HG02610 (cell line): ENCODE measurements at regions not wholly inside any gene's neighbourhood (a gene's known extent, or its start where the extent isn't known, plus 50 kb on each side); places are given as distances from the start of the nearest gene placed in this dataset.

ENCODE experiments used
- ATAC-seq: cut with Tn5 transposase; IDR thresholded peaks from one replicate; pipeline ENCODE4 v1.9.1; 2021; ENCODE audit warnings: mild to moderate bottlenecking, moderate library complexity; ENCODE audit not compliant: unreplicated experiment

GRCh38 chr9:126151031-126151685, 175.5 kb upstream of the MVB12B start:
- ATAC-seq, result no peak

DNA sequence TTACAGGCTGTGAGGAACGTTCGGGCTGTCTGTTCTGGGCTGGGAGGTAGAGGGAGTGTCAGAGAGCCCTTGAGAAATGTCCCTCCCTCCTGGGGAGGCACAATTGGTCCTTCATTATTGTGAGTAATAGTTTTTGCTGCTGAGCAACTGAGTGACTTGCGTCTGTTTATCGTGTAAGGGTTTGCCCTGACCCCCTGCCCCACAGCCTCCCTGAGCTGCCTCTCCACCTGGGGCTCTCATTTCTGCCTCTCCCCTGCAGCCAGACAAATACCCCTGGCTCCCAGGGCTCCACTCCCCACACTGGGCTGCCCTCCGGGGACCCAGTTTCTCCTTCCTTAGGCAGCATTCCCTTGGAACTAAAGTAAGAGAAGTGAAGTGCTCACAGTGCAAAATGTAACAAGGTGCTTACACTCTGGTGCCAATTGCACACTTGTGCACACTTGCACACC, 174.9 kb upstream of the MVB12B start:
- ATAC-seq, result no peak

DNA sequence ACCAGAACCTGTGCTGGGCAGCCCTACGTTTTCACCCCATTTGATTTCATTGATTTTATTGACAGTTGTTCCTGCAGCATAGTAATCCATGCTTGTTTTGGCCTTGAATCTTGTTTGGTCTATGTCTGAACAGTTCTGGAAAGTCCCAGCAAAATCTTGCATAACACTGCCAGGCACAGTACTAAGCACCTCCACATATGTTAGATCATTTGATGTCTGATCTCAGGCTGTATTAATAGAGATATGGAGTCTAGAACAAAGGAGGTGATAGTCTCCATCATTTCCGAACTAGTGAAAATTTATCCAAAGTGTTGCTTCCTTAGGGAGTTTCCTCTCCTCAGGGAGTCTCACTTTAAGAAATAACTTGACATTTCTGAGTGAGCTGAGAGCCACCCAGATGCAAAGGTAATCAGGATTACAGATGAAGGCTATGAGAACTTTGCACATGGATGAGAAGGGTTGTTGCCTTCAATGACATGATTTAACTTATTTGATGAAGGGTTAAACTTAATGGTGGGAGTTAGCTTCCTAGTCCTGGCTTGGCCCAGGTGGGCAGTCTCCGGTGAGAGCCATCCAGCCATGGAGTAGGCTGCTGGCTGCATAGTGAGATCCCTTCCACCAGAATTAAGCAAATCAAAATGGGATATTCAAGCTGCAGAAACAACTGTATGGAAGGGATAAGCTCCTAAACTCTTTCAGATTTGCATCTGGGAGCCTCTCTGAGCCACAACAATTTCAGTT, 173.8 kb upstream of the MVB12B start:
- no peak for ATAC-seq

DNA sequence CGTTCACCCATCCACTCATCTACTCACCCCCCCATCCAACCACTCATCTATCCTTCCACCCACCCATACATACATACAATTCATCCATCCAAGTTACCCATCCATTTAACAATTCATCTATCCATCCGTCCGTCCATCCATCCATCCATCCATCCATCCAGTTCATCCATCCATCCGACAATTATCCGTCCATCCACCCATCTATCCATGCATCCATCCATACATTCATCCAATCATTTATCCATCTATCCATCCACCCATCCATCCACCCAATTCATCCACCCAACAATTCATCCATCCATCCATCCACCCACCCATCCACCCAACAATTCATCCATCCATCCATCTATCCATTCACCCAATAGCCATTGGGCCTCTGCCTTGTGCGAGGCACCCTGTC, 173.2 kb upstream of the MVB12B start:
- ATAC-seq, result no peak

DNA sequence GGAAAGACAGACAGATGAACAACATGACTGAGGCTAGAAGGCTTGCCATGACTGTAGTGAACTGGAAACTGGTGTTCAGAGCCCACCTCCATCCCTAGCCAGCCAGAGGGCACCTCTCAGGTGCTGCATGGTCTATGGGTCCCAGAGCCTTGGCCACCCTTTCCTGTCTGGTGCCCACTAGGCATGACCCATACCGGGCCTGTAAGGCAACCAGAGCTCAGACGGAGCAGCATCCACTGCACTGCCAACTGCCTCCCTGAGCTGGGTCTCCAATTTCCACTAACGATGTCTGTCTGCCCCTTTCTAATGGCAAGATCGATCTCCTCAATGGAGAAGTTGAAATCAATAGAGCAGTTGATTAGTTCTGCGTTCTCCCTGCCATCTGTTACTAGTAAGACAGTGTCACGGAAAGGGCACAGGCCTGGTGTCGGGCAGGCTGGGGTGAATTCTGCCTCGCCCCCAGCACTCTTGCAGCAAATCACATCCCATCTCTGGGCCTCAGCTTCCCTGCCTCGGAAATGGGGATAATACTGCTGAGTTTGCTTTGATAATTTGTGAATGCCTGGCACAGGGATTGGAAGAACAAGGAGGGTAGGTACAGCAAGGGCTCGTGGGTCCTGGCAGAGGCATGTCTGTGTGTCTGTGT, 172.3 kb upstream of the MVB12B start:
- ATAC-seq, result no peak

DNA sequence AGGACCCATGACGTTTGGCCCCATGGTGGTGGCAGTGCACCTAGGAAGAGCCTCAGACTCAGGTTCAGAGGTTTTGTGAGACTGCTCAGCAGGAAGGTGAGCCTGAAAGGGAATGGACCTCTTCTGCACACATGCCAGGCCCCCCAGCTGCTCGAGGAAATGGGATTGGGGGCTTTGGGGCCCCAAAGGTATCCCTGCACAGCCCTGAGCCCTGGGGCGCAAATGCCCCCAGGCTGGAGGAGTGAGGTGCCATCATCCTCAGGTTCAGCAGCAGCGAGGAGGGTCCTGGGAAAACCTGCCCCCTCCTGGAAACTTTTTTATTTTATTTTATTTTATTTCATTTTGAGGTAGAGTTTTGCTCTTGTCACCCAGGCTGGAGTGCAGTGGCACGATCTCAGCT, 171.8 kb upstream of the MVB12B start:
- no peak for ATAC-seq

DNA sequence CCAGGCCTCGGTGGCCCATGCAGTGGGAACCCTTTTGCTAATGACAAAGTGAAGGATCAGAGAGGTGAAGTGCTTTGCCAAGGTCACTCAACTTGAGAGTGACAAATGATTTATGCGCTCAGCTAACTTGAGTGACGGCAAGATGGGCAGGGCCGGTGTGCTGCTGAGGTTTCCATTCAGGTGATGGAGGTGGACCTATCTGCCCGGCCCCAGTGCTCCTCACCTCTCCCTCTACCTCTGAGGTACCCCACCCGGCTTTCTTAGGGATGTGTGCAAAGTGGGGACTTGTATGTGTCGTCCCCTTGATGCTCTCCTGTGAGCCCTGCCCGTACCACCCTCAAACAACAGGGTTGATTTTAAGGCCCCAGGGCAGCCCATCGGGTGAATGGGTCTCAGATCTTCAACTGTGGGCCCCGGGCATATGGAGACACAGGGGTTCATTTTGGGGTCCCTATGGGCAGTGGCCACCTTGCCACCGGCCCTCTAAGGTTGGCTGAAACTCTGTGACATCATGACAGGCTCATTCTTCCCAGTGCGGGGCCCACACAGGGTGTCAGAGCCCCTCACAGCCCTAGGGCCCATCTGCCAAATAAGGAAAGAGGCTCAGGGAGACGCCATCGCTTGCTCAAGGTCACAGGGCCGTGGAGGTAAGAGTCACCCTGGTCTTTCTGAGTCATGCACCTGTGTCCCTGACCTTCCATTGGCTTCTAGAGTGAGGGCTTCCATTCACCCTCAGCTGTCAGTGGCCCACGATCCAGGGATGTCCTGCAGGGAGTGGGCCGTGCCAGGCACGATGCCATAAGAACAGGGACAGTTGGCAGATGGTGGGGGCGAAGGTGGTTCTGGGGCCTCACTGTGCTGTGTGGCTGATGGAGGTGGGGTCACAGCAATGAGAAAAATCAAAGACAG, 170.6 kb upstream of the MVB12B start:
- ATAC-seq, result no peak

DNA sequence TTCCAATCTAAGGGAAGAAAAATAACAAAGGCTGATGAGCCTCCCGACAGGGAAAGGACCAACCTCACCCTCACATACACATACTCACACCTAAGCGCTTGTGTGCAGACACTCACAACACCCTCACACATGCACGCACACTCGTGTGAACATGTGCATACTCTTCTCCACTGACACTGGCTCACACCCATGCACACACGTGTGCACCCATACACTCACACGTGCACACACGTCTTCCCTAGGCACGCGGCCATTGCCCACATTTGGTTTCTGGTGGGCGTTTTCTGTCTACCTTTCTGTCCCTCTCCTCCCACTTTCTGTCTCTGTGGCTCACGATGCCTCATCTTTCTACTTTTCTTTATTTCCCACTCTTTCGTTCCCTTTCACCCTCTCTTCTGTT, 169.7 kb upstream of the MVB12B start:
- ATAC-seq, result no peak

- ATAC-seq, result no peak
These were observed 169.2 kb upstream of the MVB12B start for GRCh38 chr9:126157423-126157822.

- ATAC-seq, result no peak
These were observed 168.6 kb upstream of the MVB12B start for GRCh38 chr9:126157826-126158587.

DNA sequence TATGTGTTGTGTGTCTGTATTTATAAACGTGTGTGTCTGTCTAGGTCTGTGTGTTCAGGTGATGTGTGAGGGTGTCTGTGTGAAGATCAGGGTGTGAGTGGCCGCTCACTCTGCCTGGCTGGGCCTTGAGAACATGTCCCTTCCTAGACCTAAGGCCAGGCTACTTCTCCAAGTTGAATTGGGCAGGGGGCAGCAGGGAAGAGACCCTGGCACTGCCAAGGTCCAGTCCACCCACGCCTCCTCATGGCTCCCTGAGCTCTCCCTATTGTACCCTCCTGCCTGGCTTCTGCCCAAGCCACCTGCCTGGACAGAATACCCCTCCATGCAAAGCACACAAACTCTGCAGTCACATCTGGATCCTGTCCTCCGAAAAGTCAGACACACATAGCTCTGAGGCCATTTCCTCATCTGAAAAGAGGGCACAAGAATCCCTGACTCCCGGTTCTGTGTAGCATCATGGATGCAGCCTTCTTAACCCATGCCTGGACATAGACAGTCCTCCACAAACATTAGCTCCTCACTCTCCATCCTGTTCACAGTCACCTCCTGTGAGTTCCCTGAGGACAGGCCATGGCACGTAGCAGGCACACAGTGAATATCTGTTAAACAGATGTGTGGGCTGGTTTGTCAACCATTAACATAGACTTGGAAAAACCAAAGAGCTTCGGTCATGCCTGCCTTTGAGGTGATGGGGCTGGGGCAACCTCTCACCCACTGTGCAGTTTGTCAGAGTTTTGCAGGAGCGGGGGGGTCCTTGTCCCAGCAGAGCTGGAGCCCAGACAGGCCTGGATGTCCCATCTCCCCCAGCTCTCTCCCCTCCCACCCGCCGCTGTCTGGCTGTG, 167.8 kb upstream of the MVB12B start:
- no peak for ATAC-seq

GRCh38 chr9:126159430-126160060, 167.1 kb upstream of the MVB12B start:
- no peak for ATAC-seq

DNA sequence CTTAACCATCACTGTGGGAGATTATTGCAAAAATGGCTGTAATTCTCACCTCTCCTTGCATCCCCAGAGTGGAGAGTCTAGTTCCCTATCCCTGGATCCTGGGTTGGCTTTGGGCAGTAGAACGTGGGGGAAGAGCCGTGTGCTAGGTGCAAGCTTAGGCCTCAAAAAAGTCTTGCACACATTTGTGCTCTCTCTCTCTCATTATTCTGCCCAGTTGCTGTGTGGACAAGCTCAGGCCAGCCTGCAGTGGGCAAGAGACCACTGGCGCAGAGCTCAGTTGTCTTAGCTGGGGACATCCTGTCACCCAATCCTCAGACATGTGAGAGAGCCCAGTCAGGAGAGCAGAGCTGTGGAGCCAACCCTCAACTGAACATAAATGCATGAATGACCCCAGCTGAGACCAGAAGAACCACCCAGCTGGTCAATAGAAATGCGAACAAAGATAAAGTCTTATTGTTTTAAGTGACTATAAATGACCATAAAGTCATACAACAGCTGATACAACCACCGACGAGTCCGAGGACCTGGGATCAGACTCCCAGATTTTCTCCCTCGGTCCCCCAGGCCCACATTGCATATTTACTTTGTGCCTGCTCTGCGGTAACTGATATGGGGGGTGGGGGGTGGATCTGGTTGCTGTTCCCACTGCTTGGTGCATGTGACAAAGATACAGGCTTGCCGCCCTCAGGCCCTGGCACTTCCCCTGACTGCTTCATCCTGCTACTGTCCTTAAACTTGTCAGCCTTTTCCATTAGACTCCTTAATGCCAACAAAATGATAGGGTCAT, 166.4 kb upstream of the MVB12B start:
- ATAC-seq, result no peak

DNA sequence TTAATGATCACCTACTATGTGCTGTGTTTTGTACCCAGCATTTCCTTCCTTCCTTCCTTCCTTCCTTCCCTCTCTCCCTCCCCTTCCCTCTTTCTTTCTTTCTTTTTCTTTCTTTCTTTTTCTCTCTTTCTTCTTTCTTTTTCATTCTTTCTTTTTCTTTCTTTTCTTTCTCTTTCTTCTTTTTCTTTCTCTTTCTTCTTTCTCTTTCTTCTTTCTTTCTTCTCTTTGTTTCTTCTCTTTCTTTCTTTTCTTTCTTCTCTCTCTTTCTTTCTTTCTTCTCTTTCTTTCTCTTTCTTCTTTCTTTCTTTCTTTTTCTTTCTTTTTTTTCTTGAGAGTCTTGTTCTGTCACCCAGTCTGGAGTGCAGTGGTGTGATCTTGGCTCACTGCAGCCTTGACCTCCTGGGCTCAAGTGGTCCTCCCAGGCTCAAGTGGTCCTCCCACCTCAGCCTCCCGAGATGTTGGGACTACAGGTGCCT, 165.7 kb upstream of the MVB12B start:
- ATAC-seq, result no peak

GRCh38 chr9:126162611-126163381, 163.8 kb upstream of the MVB12B start:
- no peak for ATAC-seq

DNA sequence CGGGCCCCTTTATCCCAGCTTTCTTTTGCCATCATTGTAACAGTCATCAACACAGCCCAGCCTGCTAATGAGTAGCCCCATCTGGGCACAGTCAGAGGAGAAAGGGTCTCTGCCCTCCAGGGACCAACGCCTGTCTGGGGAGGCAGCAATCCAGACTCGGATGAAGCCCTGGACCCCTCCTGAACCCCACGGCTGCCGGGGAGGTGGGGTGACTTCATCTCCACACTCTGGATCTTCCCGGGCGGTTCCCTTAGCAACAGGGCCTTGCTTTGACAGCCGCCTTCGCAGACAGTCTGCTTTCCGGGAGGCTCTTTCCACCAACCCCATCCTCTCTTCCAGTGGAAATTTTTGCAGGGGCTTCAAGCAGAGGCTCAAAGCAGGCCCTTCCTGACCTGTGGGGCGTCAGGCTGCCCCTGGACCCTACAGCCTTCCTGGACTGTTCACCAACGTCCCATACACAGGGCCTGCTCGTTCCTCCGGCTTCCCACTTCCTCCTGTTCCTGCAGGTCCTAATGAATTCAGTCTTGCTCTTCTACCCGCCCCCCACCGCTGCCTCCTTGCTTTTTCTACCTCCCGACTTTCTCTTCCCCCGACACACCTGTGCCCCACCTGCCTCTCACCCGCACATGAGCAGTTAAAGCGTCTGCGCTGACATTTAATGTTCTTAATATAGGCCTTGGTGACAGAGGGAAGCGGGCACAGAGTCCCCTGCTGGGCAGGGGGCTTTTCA, 161.7 kb upstream of the MVB12B start:
- no peak for ATAC-seq

DNA sequence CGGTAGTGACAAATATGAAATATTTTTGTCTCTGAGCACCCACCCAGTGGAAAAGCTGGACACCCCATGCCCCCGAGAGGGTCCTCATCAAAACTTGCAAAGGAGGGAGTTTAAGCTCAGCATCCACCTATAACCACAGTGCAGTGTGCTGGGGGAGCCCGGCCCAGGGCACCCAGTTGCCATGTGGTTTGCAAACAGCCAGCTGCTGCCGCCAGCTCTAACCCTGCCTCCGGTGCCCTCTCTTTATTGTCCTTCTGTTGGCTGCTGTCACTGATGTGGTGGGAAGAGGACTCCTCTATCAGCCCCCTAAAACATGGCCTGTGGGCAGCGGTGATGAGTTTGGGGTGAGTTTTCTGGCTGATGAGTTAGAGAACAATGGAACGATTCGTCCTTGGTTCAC, 160.9 kb upstream of the MVB12B start:
- ATAC-seq, result no peak
